M059J (cell line): ENCODE measurements at regions not wholly inside any gene's neighbourhood (a gene's known extent, or its start where the extent isn't known, plus 50 kb on each side); places are given as distances from the start of the nearest gene placed in this dataset.
A peak's percentile ranks its signal among the peaks of the same experiment; 100 is the strongest.

Experiments used
- DNase-seq: peaks from one replicate; pipeline ENCODE4 v3.0.0-alpha.2; 2012; ENCODE audit warnings: low read depth

DNA sequence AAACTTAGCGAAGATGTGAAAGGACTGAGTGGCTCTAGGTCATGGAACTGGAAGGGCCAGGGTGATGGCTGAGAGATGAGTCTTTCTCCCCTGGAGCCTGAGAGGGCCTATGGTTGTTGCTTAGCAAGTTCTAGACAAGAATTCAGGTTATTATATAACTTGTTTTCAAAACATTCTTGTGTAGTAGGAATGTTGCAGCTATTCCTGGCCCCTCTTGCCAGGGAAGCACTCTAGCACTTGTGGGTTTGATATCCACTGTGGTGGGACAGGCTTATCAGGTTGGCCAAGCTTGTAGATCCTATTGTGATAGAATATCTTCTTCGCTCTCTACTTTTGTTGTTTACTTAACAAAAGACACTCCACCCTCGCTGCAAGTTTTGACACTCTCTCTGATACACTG lies 211.8 kb upstream of the CITED2 start:
- no peak for DNase-seq

DNA sequence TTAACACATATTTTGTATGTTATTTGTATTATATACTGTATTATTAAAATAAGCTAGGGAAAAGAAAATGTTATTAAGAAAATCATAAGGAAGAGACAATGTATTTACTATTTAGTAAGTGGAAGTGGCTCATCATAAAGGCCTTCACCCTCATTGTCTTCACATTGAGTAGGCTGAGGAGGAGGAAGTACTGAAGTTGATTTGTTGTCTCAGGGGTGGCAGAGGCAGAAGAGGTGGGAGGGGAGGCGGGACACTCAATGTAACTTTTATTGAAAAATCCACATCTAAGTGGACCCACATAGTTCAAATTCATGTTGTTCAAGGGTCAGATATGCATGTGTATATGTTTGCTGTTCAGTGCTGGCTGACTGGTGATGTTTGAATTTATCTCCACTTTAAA lies 210.2 kb upstream of the CITED2 start:
- DNase-seq: no peak

DNA sequence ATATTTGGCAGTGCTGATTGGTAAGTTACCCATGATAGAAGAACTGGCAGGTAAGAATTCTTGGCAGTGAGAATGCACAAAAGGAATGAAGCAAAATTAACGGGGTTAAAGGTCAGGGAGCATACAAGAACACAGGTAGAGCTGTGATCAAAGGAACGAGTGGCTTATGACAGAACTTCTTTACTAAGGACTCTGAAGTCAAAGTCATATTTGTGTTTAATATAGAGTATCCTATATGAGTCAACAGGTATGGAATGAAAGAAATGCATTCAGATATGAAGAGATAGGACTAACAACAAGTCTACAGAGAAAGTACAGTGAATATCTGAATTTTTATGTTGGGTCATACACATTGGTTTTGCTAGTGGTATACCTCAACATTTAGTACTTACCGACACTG lies 209.0 kb upstream of the CITED2 start:
- peak; percentile 39 for DNase-seq

DNA sequence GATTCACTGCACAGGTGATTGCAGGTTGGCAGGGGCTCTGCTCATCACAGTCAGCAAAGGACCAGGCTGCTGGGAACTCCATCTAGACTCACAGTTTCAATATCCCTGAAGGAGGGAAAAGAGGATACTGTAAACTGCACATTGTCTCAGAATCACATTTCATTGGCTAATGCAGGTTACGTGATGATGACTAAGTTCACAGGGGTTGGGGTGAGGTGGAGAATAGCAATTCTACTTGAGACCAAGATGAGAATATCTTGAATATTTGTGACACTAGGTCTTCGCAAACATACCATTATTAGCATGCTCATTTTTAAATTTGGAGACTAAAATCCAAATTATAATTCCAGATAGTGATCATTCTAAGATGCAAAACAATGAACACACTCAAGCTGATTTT lies 208.5 kb upstream of the CITED2 start:
- peak; percentile 60 for DNase-seq

- no peak for DNase-seq
These were observed 207.0 kb upstream of the CITED2 start for GRCh38 chr6:139581485-139581865.

- DNase-seq: no peak
These were observed 206.4 kb upstream of the CITED2 start for GRCh38 chr6:139580592-139581484.

DNA sequence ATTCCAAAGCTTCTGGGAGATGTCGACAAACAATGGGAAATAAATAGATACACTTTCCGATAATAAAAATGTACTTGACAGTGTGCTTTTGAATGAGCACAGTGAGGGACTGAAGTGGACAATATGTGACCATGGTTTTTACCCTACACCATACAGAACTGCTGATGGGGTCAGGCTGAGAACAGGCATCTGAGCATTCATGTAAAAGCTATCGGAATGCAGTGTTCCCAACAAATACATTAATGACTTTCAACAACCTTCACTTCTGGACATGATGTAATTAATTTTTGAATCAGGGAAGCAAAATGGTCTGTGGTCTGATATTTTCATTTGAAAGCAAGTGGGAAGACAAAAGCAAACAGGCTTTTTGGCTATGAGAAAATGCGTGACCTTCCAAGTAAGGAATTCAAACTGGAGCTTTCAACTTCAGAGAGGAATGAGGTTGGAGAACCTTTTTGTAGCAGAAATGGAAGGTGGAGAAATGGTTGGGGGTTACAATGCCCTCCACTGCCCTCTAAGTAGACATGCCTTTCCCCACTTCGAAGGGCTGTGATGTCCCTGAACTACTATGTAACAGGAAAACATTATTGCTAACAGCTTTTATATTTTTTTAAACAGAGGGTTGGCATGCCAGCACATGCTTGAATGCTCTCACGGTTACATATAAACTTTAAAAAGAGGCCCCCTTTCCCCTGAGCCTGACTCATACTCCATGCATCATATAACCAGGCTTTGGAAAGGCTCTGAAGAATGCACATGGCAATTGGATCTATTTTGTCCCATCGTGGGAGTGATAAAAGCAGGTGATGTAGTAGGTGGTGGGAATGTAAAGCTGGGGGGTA lies 203.5 kb upstream of the CITED2 start:
- DNase-seq: peak; percentile 93

DNA sequence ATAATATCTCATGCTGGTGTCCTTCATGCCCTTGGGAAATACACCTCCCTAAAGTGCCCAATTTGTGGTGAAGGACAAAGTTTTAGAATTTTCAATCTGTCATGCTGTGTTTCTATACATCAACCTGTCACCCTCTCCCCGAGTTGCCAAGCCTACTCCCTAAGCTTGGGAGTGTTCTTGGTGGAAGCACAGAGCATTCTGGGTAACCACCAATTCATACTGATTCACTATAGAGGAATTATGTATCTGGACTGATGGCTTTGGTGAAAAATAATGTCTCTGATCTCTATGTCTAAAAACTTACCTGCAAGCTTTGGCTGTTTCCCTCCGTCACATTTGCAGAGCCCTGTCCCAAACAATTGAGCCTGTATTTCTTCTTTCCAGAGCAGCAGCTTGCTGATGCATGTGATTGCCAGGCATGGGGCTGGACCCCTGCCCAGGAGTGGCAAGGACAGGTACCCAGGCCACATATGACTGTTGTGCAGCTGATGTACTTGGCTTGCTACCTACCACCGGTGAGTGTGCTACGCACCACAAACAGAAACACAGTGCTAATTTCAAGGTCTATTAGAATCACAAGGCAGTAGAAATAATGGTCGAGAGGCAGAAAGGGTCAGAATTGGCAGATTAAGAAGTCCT lies 202.8 kb upstream of the CITED2 start:
- peak; percentile 46 for DNase-seq

GRCh38 chr6:139572001-139572400 lies 197.6 kb upstream of the CITED2 start:
- peak; percentile 35 for DNase-seq

DNA sequence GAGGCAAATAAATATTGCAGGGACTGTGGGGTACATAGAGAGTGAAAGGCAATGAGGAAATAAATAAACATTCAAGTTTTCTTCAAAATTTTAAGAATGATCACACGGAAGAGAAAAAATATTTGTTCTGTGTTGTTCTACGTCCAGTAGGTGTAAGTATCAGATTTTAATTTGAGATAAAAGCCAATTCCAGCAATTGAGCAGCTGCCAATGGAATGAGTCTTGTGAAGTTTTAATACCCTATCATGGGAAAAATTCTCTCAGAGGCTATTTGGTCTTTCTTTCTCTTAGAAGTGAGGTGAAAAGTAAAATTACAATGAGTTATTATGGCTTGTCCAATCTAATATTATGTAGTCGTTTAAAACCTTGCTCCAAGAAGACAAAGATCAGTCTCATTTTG lies 195.7 kb upstream of the CITED2 start:
- DNase-seq: peak; percentile 76

DNA sequence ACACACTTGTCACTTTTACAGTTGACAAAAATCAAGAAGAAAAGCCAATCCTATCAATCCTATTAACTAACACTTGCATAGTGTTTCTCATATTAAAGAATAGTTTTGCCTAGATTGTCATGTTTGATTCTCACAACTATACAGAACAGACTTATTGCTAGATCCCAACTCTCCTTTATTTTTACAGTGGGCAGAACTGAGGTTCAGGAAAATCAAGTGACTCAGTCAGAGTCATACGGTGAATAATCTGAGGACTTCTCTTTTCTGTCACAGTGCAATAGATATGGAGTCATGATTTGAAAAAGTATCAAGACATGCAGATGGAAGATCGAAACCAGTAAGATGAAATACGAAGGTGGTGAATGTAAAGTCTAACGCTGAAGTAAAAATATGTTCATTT lies 195.1 kb upstream of the CITED2 start:
- DNase-seq: peak; percentile 86

DNA sequence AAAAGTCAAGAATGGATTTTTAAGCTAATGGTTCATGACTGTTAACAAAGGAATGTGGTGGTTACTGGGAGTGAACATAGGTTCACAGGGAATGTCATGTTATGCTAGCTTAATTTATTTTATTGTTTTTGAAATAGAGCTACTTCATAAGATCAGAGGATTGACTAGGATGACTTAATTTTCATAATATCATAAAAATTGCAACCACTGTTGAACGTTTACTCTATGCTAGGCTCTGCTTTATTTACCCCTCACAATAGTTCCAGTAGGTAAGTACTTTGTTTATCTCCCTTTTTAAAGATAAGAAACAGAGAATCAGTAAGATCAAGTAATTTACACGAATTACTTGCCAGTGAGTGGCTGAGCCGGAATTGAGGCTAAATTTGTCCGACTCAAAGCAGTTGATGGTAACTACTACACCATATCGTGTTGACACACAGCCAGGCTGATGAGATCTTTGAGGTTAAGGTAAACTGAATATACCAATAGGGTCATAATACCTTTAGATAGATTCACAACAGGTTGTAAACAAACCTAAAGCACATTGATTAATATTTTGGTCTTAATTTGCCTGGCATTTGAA lies 194.6 kb upstream of the CITED2 start:
- peak; percentile 94 for DNase-seq

DNA sequence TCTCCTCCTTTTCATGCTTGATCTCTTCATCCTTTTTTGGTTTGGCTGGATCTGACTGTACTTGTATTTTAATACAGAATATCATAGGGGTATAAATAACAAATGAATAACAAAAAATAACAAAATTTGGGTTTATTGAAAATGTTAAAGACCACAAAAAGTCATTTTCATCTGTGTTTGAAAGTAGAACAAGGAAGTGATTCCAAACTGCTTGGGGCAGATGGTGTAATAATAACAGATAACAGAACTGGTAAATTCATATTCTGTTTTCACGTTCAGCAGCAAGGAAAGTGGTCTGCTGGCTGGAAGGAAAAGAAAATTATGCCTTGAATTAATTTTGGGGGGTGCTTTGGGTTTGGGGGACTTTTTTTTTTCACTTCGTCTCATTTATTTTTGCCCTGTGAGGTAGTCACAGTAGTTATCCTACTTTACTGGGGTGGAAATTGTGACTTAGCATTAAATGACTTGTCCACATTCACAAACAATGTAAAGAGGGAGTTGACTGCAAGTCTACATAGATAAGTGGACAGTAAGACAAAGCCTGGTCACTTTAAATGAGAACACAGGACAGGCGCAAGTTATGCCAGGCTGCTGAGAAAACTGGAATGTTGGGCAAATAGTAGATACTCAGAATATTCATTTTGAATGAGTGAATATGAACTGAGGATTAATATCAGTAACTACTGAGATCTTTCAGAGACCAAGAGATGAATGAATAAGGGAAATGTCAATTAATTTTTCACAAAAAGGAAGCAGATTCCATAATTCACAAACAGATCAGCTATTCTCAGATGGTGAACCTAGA lies 193.9 kb upstream of the CITED2 start:
- DNase-seq: no peak

- peak; percentile 66 for DNase-seq
These were observed 192.6 kb upstream of the CITED2 start for GRCh38 chr6:139567095-139567494.

GRCh38 chr6:139565591-139565990 lies 191.1 kb upstream of the CITED2 start:
- DNase-seq: no peak

- no peak for DNase-seq
These were observed 183.1 kb upstream of the CITED2 start for GRCh38 chr6:139557547-139557946.

GRCh38 chr6:139556532-139556931 lies 182.1 kb upstream of the CITED2 start:
- no peak for DNase-seq

DNA sequence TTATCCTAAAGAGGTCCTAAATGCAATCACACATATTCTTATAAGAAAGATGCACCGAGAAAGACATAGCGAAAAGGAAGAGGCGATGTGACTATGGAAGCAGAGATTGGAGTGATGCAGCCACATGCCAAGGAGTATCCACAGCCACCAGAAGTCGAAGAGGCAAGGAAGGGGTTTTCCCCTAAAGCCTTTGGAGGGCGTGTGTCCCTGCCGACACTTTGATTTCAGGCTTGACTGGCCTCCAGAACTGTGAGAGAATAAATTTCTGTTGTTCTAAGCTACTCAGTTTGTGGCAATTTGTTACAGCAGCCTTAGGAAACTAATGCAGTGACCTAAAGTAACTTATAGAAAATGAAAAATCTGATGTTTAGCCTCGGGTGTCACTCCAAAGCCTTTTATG lies 179.5 kb upstream of the CITED2 start:
- DNase-seq: no peak

DNA sequence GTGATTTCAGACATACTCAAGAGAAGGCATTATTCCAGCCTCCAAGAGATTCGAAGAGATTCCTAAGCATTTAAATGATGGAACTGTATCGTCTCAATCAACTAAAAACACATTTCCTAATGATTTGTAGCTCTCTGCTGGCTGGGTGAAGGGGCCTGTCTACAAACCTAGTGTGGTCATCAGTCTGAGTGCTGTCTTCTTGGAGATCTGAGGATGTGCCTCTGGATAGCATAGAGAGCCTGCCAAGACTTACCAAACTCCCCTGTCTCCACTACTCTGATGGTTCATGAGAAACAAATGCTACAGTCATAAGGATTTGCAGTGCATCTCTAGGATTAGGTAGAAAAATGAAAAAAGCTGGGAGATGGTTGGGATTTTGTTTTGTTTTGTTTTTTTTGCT lies 176.9 kb upstream of the CITED2 start:
- no peak for DNase-seq

DNA sequence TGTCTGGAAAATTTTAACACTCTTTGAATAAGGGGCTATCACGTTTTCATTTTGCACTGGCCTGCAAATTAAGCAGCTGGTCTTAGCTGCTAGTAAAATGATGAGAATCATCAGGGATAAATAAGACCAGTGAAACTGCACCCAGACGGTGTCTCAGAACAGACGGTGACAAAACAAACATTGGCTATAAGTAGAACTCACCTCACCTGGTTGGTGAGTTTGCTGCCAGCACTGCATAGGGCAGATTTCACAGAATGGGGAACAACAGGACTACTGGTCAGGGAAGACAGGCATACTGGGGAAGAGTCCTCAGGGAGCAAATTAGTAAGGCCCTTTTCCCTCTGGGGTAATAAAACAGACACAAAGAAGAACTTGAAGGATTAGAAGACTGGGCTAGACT lies 175.9 kb upstream of the CITED2 start:
- no peak for DNase-seq

DNA sequence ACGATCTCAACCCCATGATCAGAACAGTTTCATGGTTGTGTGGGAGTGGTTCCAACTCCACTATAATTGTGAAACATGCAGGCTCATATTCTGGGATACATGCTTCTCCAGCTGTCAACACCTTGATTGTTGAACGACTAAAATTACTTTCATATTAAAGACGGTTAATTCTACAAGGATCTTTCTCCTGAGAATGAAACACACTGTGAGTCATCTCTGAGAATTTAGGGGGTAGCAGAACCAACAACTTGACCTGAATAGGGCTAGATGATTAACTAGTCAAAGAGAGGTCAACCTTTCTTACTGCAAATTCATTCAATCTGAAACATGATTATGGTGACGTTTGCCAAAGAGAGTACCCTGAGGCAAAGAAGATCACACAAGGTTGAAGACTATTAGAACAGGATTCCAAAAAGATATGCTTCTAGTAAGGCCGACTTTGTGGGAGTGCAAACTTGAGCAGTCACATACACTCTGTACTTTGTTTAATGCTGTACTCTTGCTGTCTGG lies 175.2 kb upstream of the CITED2 start:
- DNase-seq: peak; percentile 92
